Activated T-cell treated with anti-CD3 and anti-CD28 coated beads, Interleukin-2, amount 50 U/mL, for 72 hours (primary cell): ENCODE measurements at regions not wholly inside any gene's neighbourhood (a gene's known extent, or its start where the extent isn't known, plus 50 kb on each side); places are given as distances from the start of the nearest gene placed in this dataset.

Experiments
- ATAC-seq, 2 donors: fragments of 150-1000 bp; cut with Tn5 transposase; replicated peaks in 1 of 2; 2 replicates each; pipeline ENCODE4 v1.10.0; 2021; ENCODE audit warnings: moderate library complexity in 2 of 2, mild to moderate bottlenecking in 1 of 2
- DNase-seq, 2 donors: peaks; one replicate each; pipeline ENCODE4 v3.0.0; 2021 to 2022; ENCODE audit warnings: mixed read lengths in 1 of 2
- H3K27ac Mint-ChIP-seq: one replicate; pipeline ENCODE4 v1.8.0; 2022; ENCODE audit warnings: mild to moderate bottlenecking, moderate library complexity, mixed read lengths
- H3K27me3 Mint-ChIP-seq: one replicate; pipeline ENCODE4 v1.8.0; 2022; ENCODE audit warnings: low read depth, mixed read lengths
- H3K36me3 Mint-ChIP-seq, 2 donors: one replicate each; pipeline ENCODE4 v1.8.0; 2022; ENCODE audit warnings: mixed read lengths in 2 of 2, mild to moderate bottlenecking in 1 of 2; ENCODE audit not compliant: insufficient read depth in 2 of 2
- H3K4me1 Mint-ChIP-seq: one replicate; pipeline ENCODE4 v1.8.0; 2022; ENCODE audit warnings: low read depth, mixed read lengths
- H3K4me3 Mint-ChIP-seq, 2 donors: one replicate each; pipeline ENCODE4 v1.8.0; 2022; ENCODE audit warnings: mild to moderate bottlenecking in 2 of 2, mixed read lengths in 2 of 2, moderate library complexity in 2 of 2
- H3K9me3 Mint-ChIP-seq, 2 donors: one replicate each; pipeline ENCODE4 v1.8.0; 2022; ENCODE audit warnings: mixed read lengths in 2 of 2

DNA sequence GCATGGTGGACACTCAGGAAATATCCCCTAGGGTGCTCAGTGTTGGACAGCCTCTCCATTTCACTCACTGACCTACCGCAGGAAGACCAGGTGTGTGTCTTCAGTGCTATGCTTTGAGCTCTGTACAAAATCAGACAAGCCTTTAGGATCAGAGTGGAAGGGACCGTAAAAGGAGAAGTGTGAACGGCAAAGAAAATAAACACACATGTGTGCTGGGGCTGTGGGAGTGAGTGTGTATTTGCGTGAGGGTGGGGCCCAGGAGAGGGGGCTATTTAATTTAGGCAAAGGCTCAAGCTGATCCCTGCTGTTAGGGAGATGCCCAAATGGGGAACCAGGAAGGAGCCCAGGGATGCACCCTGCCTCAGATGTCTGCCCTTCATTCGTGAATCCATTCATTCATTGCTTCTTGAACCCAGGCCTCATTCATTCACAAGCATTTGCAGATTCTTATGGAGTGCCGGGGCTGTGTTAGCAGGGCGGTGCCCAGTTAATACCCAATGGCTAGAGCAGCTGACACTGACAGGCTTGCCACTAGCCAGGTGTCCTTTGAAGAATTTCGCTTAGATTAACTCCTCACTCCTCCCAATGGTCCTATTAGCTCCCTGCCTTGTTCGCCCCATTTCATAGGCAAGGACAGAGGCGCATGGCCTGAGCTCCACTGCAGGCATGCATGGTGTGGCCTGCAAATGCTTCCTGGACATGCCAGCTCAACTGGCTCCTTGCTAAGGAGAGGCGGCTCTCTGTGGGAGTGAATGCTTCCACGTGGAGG, 296.7 kb upstream of the FOXF1 start:
- H3K27ac Mint-ChIP-seq: no peak overlapping the region
- no peak overlapping the region for H3K4me3 Mint-ChIP-seq
- ATAC-seq: no peak
- H3K36me3 Mint-ChIP-seq: peaks cover 0 to 4% of the 10 kb centered on the region in 2 donors
- no peak for DNase-seq
- H3K27me3 Mint-ChIP-seq: peaks cover 16% of the 10 kb centered on the region
- H3K9me3 Mint-ChIP-seq: peaks cover 2 to 8% of the 10 kb centered on the region in 2 donors
- H3K4me1 Mint-ChIP-seq: no peaks in the 10 kb centered on the region

DNA sequence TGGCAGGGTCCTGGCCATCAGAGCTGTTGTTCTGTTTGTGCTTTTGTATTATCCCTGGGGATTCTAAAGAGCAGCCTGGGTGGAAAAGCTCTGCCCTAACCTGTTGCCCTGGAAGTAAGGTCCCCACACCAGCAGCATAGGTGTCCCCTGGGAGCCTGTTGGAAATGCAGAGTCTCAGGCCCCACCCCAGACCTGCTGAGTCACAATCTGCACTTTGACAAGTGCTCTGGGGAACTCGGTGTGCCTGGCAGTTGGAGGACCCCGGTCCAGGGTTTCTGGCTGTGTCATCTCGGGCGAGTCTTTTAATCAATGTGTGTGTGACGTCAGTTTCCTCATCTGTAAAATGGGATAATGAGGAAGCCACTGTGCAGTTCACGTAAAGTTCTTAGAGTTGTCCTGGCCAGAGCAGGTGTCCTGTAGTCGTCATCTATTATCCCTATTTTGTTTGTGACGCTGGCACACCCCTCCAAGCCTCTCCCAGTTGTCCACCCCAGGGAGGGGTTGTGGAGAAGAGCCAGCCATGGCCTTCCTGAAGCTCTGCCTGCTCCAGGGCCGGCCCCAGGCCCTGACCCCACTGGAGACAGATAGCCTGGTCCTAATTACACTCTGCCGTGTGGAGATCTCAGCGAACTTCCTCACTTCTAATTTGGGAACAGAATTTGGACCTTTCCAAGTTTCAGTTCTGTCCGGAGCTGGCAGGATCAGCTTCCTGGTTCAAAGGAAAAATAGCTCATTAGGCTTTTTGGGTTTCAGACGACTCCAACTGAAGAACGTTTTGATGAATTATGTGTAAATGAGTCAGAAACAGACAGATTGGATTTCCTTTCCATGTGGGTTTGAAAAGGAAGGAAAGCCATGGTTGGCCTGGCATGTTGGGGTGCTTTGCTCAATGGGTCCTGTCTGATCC, 295.7 kb upstream of the FOXF1 start:
- H3K4me3 Mint-ChIP-seq: no peak overlapping the region
- H3K36me3 Mint-ChIP-seq: peaks cover 0 to 4% of the 10 kb centered on the region in 2 donors
- no peaks in the 10 kb centered on the region for H3K4me1 Mint-ChIP-seq
- H3K27ac Mint-ChIP-seq: no peak overlapping the region
- H3K27me3 Mint-ChIP-seq: peaks cover 17% of the 10 kb centered on the region
- DNase-seq (no peak), ATAC-seq (no peak)
- peaks cover 2 to 8% of the 10 kb centered on the region in 2 donors for H3K9me3 Mint-ChIP-seq

DNA sequence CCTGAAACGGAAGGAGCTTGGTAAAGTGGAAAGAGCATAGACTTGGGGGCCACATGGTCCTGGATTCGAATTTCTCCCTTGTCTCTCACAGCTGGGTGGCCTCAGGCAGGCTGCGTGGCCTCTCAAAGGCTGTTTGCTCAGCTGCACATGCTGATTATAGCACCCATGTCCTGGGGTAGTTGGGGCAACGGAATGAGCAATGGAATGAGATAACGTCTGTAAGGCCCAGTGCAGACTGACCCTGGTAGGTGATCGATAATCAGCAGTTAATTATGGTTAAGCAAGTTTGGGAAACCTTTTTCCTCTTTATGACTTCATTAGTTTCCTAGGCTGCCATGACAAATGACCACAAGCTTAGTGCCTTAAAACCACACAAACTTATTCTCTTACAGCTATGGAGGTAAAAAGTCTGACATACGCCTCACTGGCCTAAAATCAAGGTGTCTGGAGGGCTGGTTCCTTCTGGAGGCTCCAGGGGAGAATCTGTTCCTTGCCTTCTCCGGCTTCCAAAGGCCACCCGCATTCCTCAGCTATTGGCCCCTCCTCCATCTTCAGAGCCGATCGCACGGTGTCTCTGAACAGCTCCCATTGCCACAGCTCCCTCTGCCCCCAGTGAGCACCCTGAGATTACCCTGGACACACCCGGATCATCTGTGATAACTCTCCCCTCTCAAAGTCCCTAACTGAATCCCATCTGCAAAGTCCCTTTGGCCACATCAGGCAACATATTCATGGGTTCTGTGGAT, 294.9 kb upstream of the FOXF1 start:
- Mint-ChIP-seq H3K9me3 (peaks cover 2 to 8% of the 10 kb centered on the region in 2 donors), H3K36me3 (peaks cover 0 to 4% of the 10 kb centered on the region in 2 donors), H3K4me3 (no peak overlapping the region), H3K27ac (no peak overlapping the region), H3K4me1 (no peaks in the 10 kb centered on the region), H3K27me3 (peaks cover 24% of the 10 kb centered on the region)
- ATAC-seq (no peak), DNase-seq (no peak)

DNA sequence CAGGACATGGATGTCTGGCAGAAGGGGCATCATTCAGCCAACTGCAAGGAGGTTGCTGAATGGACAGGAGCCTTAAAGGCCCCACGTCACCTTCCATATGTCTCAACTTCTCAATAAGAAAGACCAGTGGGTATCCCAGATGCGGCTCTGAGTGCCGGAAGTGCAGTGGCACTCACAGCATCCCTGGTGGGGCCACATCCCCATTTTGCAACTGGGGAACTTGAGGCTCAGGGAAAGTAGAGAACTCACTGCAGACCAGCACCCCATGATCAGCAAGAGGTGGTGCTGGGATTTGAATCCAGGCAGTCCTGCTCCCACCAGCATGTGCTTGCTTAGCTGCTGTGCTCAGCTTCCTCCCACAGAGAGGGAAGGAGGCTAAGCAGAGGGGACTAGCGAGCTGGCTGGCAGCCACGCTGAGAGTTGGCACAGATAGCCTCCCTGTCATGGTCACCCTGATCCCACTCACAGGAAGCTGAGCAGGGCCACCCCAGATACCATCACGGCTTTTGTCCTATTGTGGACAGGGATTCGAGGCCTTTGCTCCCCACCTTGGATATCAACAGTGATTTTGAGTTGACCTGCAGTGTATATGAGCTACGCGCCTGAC, 294.2 kb upstream of the FOXF1 start:
- Mint-ChIP-seq H3K36me3 (peaks cover 0 to 4% of the 10 kb centered on the region in 2 donors), H3K27ac (no peak overlapping the region), H3K4me1 (no peaks in the 10 kb centered on the region), H3K4me3 (no peak overlapping the region), H3K9me3 (peaks cover 2 to 8% of the 10 kb centered on the region in 2 donors), H3K27me3 (peaks cover 24% of the 10 kb centered on the region)
- no peak for DNase-seq
- no peak for ATAC-seq

DNA sequence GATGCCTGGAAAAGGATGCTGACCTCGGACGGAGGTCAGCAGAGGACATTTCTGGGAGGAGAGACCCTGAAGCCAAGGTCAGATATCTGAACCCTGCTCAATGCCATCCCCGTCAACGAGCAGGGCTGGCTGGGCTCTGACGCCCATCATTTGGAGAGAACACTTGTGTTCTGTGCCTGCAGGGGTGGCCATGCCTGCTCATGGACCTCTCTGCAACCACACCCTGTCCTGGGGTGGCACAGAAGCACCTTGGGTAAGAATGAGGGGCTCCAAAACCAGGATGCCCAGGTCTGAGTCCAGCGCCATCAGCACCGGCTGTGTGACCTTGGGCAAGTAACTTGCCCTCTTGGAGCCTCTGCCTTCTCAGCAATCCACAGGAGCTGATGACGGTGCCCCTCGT, 293.7 kb upstream of the FOXF1 start:
- Mint-ChIP-seq H3K36me3 (peaks cover 0 to 4% of the 10 kb centered on the region in 2 donors), H3K9me3 (peaks cover 2 to 8% of the 10 kb centered on the region in 2 donors), H3K4me1 (no peaks in the 10 kb centered on the region), H3K27me3 (peaks cover 24% of the 10 kb centered on the region), H3K4me3 (no peak overlapping the region), H3K27ac (no peak overlapping the region)
- no peak for ATAC-seq
- no peak for DNase-seq

DNA sequence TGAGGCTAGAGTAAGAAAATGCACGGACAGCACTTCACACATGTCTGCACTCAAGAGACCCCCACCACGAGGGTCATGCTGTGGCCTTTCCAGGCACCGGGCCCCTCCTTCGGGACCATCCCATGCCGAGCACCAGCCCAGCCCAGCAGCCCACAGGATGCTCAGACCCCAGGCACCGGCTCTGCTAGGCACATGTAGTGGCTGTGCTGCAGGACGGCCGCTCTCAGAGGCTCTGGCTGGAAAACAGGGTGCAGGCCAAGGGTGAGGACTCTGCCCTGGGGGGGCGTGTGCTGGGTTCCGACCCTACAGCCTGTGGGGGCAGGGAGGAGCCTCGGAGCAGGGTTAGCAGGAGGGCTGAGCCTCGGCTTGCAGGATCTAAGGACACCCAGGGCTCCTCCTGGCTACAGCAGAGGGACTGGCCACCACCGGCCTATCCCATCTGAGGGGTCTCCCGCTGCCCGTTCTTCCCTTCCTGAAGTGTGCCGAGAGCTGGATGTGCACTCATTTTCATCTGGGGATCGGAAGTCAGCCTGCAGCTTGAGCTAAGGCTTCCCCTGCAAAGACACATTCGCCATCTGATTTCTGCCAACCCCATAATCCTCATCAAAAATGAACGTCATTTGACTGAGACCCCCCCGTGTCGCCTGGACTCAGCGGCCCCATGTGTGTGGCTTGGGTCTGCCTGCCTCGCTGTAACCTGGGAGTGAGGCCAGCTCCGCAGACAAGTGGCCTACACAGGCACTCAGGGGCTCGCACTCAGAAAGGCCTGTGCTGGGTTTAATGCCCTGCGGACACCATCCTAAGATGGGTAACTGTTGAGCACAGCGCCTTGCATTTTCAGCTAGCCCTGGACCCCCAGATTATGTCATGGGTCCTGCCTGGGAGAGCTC, 293.1 kb upstream of the FOXF1 start:
- H3K27ac Mint-ChIP-seq: no peak overlapping the region
- H3K36me3 Mint-ChIP-seq: peaks cover 0 to 4% of the 10 kb centered on the region in 2 donors
- no peak for DNase-seq
- ATAC-seq: no peak
- H3K27me3 Mint-ChIP-seq: peaks cover 27% of the 10 kb centered on the region
- peaks cover 2 to 8% of the 10 kb centered on the region in 2 donors for H3K9me3 Mint-ChIP-seq
- no peak overlapping the region for H3K4me3 Mint-ChIP-seq
- H3K4me1 Mint-ChIP-seq: no peaks in the 10 kb centered on the region

DNA sequence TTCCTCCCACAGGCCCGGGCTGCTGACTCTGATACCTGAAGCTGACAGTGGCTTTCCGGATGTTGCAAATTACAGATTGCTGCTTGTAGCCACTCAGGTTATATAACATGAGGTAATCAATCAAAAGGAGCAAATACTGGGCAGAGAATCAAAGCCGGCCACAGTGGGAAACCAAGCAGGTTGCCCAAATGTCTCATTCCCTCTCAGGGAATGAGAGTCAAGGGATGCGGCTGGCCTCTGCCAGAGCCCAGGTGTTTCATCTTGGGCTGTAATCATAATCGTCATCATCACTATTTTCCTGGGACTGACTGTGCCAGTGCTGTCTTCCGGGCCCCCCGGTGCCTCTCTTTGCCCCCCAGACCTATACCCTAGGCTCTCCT, 292.4 kb upstream of the FOXF1 start:
- Mint-ChIP-seq H3K36me3 (peaks cover 0 to under 1% of the 10 kb centered on the region in 2 donors), H3K4me3 (no peak overlapping the region), H3K27ac (no peak overlapping the region), H3K4me1 (no peaks in the 10 kb centered on the region), H3K9me3 (peaks cover 0 to 2% of the 10 kb centered on the region in 2 donors), H3K27me3 (peaks cover 30% of the 10 kb centered on the region)
- DNase-seq (no peak), ATAC-seq (no peak)

DNA sequence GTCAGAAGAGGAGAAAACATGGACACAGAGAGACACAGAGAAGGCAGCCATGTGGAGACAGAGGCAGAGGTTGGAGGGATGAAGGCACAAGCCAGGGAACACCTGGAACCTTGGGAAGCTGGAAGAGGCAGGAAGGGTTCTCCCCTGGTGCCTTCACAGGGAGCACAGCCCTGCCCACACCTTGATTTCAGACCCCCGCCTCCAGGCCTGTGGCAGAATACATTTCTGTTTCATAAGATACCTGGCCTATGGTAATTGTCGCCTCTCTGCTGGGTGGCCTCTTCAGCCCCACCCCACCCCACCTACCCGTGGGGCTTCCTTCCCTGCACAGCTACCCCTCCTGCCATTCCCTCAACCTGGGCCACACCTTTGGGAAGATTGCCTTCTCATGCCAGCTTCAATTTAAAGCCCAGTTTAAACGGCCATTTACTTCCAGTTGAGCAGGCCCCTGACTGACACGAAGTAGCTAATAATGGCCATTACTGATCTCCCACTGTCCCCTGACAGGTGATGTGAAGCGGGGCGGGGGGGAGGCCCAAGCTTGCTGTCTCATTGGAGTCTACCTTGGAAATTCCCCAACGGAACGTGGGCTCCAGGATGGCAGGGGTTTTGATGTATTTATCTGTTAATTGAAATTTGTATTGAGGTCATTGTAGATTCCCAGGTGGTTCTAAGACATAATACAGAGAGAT, 291.7 kb upstream of the FOXF1 start:
- no peaks in the 10 kb centered on the region for H3K9me3 Mint-ChIP-seq
- H3K4me1 Mint-ChIP-seq: no peaks in the 10 kb centered on the region
- H3K36me3 Mint-ChIP-seq: no peaks in the 10 kb centered on the region
- DNase-seq (no peak), ATAC-seq (no peak)
- peaks cover 24% of the 10 kb centered on the region for H3K27me3 Mint-ChIP-seq
- H3K27ac Mint-ChIP-seq: no peak overlapping the region
- no peak overlapping the region for H3K4me3 Mint-ChIP-seq

DNA sequence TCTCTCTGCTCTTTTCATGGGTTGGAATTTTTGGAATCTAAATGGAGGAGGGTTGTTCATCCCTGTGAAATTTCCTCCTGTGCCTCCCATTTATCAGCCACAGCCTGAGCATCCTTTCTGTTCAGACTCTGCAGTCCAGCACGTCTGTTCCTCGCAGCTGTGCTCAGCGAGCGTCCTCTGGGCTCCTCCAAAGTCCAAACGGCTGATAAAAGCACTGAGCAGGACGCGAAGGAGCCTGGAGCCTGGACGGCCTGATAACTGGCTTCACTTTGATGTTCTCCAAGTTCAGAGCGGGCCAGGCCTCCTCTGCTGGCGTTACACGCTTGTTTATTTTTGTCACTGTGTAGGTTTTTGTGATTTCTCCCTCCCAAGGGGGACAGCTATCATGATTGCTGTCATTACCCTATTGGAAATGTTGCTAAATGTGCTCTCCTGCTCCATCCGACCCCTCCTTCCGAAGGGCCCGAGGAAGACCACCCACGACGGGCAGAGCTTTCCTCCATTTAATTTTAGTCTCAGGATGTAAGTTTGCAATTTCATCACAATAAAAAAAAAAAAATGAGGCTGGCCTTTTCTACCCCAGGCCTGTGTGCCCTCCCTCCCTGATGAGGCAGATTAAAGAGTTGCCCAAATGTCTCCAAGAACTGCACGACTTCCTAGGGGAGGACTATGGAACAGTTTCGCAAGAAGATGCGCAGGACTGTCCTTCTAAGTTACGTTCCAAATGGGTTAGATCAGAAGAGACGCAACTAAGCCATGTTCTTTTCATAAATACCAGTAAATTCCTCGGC, 290.5 kb upstream of the FOXF1 start:
- Mint-ChIP-seq H3K36me3 (no peaks in the 10 kb centered on the region), H3K4me3 (no peak overlapping the region), H3K4me1 (no peaks in the 10 kb centered on the region), H3K9me3 (no peaks in the 10 kb centered on the region), H3K27ac (no peak overlapping the region), H3K27me3 (peaks cover 20% of the 10 kb centered on the region)
- no peak for ATAC-seq
- no peak for DNase-seq

DNA sequence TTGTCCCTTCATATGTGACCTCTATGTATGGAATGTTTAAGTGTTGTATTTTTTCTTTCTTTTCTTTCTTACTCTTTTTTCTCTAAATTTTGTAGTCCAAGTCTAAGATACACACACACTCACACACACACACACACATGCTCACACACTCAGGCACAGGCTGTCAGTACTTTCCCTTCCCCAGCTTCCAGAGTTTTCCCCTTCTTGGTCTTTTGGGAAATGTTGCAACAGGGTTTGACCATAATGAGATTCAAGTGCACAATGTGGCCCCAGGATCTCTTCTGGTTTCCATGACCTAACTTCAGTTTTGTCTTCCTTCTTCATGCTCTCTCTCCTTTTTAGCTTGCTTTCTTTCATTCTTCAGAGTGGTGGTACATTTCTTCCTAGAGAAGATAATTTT, 289.8 kb upstream of the FOXF1 start:
- H3K27me3 Mint-ChIP-seq: peaks cover 15% of the 10 kb centered on the region
- H3K4me1 Mint-ChIP-seq: no peaks in the 10 kb centered on the region
- H3K4me3 Mint-ChIP-seq: no peak overlapping the region
- H3K36me3 Mint-ChIP-seq: no peaks in the 10 kb centered on the region
- ATAC-seq (no peak), DNase-seq (no peak)
- no peak overlapping the region for H3K27ac Mint-ChIP-seq
- no peaks in the 10 kb centered on the region for H3K9me3 Mint-ChIP-seq

DNA sequence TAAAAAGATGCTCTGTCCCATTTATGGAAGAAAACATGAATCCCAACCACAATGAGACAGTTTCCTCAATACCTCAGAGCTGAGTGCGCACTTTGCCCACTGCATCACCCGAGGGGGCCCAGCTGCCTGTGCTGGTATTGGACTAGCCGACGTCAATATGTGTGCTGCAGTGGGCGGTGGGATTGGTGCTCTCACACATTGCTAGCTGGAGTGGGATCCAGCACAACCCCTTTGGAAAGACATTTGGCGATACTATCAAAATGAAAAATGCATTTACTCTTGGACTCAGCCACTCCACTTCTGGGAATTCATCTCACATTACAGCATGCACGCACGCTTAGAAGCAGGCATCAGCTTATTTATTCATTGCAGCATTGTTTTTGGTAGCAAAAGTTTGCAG, 289.2 kb upstream of the FOXF1 start:
- no peak for ATAC-seq
- no peak overlapping the region for H3K4me3 Mint-ChIP-seq
- H3K36me3 Mint-ChIP-seq: no peaks in the 10 kb centered on the region
- peaks cover 15% of the 10 kb centered on the region for H3K27me3 Mint-ChIP-seq
- no peak overlapping the region for H3K27ac Mint-ChIP-seq
- H3K4me1 Mint-ChIP-seq: no peaks in the 10 kb centered on the region
- H3K9me3 Mint-ChIP-seq: no peaks in the 10 kb centered on the region
- DNase-seq: no peak
